ENCODE measurements at regions not wholly inside any gene's neighbourhood (a gene's known extent, or its start where the extent isn't known, plus 50 kb on each side); places are given as distances from the start of the nearest gene placed in this dataset.

DNA sequence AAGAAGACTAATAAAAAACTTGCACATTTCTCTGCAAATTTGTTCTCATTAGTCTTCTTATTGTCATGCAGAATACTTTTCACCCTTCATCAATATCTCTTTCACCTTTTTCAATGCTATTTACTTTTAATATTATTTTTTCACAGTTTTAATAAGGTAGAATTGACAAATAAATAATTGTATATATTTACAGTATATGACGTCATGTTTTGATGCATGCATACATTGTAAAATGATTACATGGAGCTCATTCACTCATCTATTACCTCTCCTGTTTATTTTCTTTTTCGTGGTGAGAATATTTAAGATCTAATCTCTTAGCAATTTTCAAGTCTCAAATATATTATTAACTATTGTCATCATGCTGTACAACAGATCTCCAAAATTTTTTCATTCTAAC, 658.2 kb upstream of the MKI67 start:
- H3K4me1 Mint-ChIP-seq (ENCODE audit: low read depth) = no peaks in the 10 kb centered on the region
- H3K4me3 Mint-ChIP-seq = no peak overlapping the region
- no peak overlapping the region for H3K27ac Mint-ChIP-seq
- H3K36me3 Mint-ChIP-seq (ENCODE audit: low read depth) = no peaks in the 10 kb centered on the region
- DNase-seq = no peak
- peaks cover 6% of the 10 kb centered on the region for H3K27me3 Mint-ChIP-seq
- no peaks in the 10 kb centered on the region for H3K9me3 Mint-ChIP-seq

DNA sequence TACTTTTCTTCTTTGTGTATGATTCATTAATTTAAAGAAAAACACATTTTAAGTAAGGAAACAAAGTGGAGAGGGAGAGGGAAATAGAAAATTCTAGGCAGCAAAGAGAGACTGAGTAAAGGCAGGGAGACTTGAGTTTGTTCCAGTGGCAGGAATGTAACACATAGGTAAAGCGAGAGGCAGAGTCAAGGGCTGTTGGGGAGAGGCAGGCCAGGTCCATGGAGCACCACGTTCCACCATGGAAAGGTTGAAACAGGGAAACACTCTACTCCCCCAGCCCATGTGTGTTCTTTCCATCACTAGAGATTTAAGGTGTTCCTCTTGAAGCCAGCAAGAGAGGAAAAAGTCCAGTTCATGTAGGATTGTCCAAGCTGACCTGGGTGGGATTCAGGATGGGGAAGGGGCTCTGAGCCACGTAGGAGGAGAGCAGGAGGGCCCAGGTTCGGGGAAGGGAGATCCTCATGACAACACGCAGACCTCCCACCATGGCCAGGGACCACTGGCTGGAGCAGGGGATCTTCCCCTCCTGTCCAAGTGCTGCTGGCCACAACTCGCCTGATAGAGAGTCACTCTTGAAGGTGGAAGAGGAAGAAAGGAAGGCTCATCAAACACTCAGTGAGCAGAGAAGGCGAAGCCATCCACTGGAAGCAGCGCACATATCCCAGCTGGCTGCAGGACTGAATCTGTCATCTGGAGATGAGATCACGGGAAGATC, 666.4 kb upstream of the MKI67 start:
- H3K27ac Mint-ChIP-seq = no peak overlapping the region
- no peaks in the 10 kb centered on the region for H3K27me3 Mint-ChIP-seq
- no peak overlapping the region for H3K4me3 Mint-ChIP-seq
- no peaks in the 10 kb centered on the region for H3K9me3 Mint-ChIP-seq
- H3K4me1 Mint-ChIP-seq (ENCODE audit: low read depth) = no peaks in the 10 kb centered on the region
- no peaks in the 10 kb centered on the region for H3K36me3 Mint-ChIP-seq (ENCODE audit: low read depth)
- DNase-seq = no peak

DNA sequence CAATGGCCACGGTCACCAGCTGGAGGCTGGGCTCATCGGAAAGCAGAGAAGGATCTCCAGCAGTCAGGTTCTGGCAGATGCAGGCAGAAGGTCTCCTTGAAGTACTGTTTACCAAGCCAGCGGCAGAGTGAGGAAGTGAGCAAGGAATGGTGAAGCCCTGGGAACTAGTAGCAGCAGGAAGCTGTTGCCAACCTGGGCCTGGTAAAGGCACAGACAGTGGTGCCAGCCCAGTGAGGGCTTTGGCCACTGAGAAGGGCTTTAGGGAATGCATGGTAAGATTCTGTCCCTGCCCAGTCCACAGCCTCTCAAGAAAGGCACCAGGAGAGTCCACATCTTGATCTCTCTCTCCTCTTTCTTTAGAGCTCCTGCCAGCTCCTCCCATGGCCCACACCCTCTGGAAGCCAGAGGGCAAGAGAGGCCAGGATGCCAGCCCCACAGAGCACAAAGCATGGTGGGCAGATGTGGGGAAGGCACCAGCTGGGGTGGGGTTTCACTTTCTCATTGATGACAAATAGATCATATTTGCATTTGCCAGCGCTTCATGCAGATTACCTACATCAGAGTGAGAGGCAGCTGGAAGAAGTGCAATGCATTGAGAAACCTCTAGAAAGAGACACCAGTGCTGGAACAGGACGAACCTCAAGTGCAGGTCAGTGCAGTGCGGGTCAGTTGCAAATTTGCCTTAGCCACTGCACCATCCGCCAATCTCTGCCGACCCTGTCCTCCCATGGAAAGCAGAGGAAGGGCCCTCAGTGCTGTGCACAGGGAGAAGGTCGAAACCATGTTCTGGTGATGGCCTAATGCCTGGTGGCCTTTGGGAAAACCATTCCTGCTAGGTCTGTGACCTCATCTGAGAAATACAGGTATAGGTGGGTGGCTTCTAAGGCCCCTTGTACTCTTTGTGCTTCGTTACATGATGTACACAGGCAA, 667.8 kb upstream of the MKI67 start:
- Mint-ChIP-seq H3K4me3 (no peak overlapping the region), H3K36me3 (ENCODE audit: low read depth) (no peaks in the 10 kb centered on the region), H3K4me1 (ENCODE audit: low read depth) (no peaks in the 10 kb centered on the region), H3K9me3 (peaks cover 2% of the 10 kb centered on the region), H3K27me3 (no peaks in the 10 kb centered on the region), H3K27ac (no peak overlapping the region)
- DNase-seq = no peak

DNA sequence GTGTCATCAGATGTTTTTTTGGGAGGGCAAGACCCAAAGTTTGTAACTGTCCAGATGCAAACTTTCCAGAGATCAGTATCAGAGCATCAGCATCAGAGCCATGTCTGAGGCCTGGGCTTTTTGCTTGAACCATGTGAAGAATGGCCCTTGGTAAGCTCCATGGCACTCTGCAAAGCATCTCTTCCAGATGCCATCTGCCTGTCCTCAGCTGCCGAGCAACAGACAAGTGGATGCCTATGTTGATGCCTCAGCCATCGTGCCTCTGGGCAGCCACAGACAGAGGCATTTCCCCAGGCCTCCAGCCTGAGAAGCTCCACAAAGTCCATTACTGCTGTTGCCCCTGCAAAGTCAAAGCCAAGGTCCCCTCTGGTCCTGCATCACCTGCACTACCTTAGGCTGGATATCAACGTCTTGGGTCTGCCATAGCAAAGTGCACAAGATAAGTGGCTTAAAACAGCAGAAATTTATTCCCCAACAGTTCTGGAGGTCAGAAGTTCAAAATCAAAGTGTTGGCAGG, 670.2 kb upstream of the MKI67 start:
- Mint-ChIP-seq H3K9me3 (peaks cover 2% of the 10 kb centered on the region), H3K27me3 (no peaks in the 10 kb centered on the region), H3K36me3 (ENCODE audit: low read depth) (no peaks in the 10 kb centered on the region), H3K4me1 (ENCODE audit: low read depth) (no peaks in the 10 kb centered on the region), H3K4me3 (no peak overlapping the region), H3K27ac (no peak overlapping the region)
- no peak for DNase-seq

DNA sequence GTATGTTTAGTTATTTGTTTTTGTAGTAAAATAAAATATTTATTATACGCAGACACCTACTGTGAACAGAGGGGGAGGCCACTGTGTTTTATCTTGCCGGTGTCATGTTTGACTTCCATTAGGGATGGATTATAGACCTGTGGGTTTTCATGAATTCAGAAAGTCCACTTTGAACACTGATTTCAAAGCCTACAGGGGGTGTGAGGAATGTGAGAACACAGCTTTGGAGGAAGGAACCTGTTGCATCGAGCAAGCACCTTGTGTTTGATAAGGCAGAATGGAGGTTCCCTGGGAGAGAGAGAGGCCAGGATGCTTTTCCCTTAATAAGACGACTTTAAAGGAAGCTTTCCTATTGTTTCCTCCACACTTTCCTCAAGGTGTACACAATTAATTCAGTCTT, 665.0 kb upstream of the MGMT start:
- DNase-seq = no peak
- peaks cover 2% of the 10 kb centered on the region for H3K9me3 Mint-ChIP-seq
- H3K4me3 Mint-ChIP-seq = no peak overlapping the region
- H3K4me1 Mint-ChIP-seq (ENCODE audit: low read depth) = no peaks in the 10 kb centered on the region
- no peaks in the 10 kb centered on the region for H3K27me3 Mint-ChIP-seq
- H3K27ac Mint-ChIP-seq = no peak overlapping the region
- H3K36me3 Mint-ChIP-seq (ENCODE audit: low read depth) = no peaks in the 10 kb centered on the region

DNA sequence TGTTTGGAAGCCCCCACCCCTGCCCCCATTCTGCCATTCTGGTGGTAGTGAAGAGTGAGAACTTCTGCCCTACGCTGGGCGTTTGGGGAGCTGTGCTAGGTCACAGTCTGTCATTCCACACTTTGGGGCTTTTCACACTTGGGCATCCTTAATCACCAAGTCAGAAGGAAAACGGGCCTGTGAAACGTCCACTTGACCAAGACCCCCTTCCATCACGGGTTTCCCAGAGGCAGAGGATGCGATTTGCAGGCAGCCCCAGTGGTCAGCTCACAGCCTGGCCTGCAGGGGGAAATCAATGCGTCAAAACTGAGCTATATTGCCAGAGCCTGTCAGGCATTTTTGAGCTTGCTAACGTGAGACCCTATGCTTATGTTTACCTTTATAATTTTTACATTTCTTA, 663.3 kb upstream of the MGMT start:
- H3K4me3 Mint-ChIP-seq = no peak overlapping the region
- no peak for DNase-seq
- H3K27ac Mint-ChIP-seq = no peak overlapping the region
- H3K36me3 Mint-ChIP-seq (ENCODE audit: low read depth) = no peaks in the 10 kb centered on the region
- no peaks in the 10 kb centered on the region for H3K4me1 Mint-ChIP-seq (ENCODE audit: low read depth)
- H3K27me3 Mint-ChIP-seq = no peaks in the 10 kb centered on the region
- H3K9me3 Mint-ChIP-seq = no peaks in the 10 kb centered on the region

DNA sequence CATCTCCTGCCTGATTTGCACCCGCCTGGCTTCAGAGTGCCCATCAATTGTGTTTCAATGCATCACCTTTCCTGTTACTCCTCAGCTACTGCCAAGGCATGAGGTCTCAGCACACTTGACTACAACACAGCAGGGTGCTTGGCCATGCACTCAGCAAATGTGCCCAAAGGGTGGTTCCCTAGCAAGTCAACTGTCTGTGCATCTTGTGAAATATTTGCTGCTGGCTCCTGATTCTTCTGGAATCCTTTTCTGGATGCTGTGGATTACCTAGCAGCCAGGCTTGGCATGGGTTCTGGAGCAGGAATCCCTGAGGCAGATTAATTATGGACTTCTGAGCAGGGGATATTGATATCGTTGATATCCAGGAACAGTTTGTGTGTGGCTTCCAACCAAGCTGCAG, 662.6 kb upstream of the MGMT start:
- no peak for DNase-seq
- Mint-ChIP-seq H3K9me3 (no peaks in the 10 kb centered on the region), H3K4me1 (ENCODE audit: low read depth) (no peaks in the 10 kb centered on the region), H3K27ac (no peak overlapping the region), H3K4me3 (no peak overlapping the region), H3K27me3 (no peaks in the 10 kb centered on the region), H3K36me3 (ENCODE audit: low read depth) (no peaks in the 10 kb centered on the region)

DNA sequence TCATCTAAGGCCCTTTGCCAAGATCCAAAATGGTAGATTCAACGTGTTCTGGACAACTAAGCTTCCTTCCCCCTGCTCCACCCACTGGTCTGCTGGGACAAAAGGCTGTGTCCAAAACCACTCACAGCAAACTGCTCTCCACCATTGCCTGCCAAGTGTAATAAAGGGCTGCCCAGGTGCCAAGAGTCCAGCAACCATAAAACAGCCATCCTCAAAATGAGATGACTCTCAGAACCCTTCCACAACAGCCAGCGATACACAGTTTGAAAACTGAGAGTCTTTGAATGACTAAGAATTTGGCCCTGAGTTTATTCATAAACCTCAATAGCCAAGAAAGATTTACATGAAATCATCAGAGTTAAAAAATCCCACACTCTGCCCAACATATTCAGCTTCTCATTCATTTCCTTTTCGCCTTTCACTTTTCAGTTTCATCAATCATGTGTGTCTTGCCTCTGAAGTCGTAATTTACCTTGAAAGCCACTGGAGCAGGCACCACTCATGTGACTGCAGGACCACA, 658.1 kb upstream of the MGMT start:
- Mint-ChIP-seq H3K4me1 (ENCODE audit: low read depth) (no peaks in the 10 kb centered on the region), H3K27me3 (peaks cover 3% of the 10 kb centered on the region), H3K4me3 (no peak overlapping the region), H3K27ac (no peak overlapping the region), H3K9me3 (no peaks in the 10 kb centered on the region), H3K36me3 (ENCODE audit: low read depth) (no peaks in the 10 kb centered on the region)
- DNase-seq = no peak

DNA sequence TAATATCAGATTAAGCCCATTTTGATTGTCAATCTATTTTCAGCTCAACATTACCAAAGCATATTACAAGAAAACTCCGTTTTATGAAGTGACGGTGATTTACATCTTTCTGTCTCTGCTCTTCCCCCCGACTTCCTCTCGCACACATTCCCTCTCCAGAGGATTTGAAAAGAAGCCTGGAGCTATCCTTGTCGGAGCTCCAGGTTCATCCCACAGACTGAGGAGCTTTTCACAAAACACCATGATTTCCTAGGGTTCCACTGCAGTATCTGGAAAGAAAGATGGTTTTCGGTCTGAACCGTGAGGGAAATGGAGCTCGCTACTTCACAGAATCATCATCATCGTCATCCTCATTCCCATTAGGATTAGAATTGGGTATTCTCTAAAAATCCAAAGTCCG, 655.5 kb upstream of the MGMT start:
- Mint-ChIP-seq H3K27ac (no peak overlapping the region), H3K4me3 (no peak overlapping the region), H3K27me3 (peaks cover 3% of the 10 kb centered on the region), H3K9me3 (no peaks in the 10 kb centered on the region), H3K36me3 (ENCODE audit: low read depth) (no peaks in the 10 kb centered on the region), H3K4me1 (ENCODE audit: low read depth) (no peaks in the 10 kb centered on the region)
- no peak for DNase-seq

DNA sequence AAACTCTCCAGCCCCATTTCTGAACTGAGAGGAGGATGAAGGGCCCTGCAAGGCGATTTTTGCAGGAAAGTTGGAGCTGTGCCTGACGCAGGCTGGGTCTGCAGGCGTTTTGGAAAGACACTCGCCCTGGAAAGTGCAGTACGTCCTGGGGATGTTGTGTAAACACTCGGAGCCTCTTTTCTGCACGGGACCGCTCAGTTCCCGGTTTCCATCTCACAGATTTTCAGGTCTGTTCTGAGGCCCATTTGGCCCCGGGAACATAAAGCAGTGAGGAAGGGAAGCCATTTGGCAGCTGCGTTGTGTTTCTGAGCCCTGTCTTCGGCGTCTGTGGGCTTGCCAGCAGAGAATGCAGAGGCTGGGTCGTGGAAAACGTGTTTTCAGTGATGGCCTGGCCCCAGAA, 655.0 kb upstream of the MGMT start:
- Mint-ChIP-seq H3K9me3 (no peaks in the 10 kb centered on the region), H3K27ac (no peak overlapping the region), H3K27me3 (peaks cover 3% of the 10 kb centered on the region), H3K4me1 (ENCODE audit: low read depth) (no peaks in the 10 kb centered on the region), H3K4me3 (no peak overlapping the region), H3K36me3 (ENCODE audit: low read depth) (no peaks in the 10 kb centered on the region)
- no peak for DNase-seq

DNA sequence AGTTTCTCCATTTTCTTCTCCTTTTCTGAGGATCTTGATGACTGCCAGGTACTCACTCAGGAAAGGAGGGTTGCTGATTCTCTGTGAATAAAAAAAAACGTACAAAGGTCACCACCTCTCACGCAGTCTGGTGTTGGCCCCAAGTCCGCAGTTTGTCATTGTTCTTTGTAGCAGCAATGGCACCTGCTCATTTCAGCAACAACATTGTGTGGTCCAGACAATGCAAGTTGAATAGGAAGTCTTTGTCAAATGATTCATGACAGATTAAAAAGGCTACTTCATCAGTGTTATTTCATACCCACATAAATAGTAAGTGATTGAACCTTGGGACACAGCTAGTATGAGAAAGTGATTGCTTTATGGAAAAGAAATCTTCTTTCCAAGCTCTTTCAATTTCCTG, 653.5 kb upstream of the MGMT start:
- Mint-ChIP-seq H3K4me3 (no peak overlapping the region), H3K27me3 (peaks cover 3% of the 10 kb centered on the region), H3K27ac (no peak overlapping the region), H3K9me3 (no peaks in the 10 kb centered on the region), H3K4me1 (ENCODE audit: low read depth) (no peaks in the 10 kb centered on the region), H3K36me3 (ENCODE audit: low read depth) (no peaks in the 10 kb centered on the region)
- DNase-seq = no peak

DNA sequence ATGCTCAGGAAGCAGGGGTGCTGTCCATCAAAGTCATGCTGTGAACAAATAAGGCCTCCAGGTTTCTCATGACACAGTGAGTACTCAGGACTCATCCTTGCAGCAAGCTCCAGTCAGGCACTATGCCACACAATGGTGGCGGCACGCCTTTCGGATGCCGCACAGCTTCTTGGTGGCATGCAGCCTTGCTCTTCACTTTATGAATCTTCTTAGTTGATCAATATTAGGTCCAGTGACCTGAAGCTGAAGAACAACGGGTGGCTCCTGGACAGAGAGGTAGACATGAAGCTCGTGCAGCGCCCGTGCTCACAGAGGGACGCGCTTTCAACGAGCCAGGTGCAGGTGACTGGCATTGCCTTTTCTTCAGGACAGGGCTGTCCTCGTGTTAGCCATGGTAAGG, 653.0 kb upstream of the MGMT start:
- H3K27me3 Mint-ChIP-seq = peaks cover 3% of the 10 kb centered on the region
- DNase-seq = no peak
- no peaks in the 10 kb centered on the region for H3K9me3 Mint-ChIP-seq
- no peak overlapping the region for H3K4me3 Mint-ChIP-seq
- no peaks in the 10 kb centered on the region for H3K4me1 Mint-ChIP-seq (ENCODE audit: low read depth)
- no peaks in the 10 kb centered on the region for H3K36me3 Mint-ChIP-seq (ENCODE audit: low read depth)
- H3K27ac Mint-ChIP-seq = no peak overlapping the region

DNA sequence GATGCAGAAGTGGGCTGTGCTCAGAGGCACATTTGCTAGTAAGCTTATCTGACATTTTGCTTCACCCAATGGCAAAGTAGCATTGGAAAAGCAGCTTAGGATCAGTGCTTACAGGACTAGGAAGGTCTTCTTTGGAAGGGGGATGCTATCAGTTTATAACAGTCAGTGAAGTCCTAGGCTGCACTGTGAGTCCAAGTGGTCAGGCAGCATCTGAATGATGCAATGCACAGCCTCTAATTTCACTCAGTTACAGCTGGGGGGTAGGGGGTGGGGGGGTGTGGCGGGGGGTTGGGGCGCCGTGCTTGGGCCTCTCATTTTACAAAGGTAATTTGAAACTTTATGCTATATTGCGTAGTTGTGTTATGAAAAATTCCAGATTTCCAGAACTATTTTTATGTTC, 652.3 kb upstream of the MGMT start:
- no peaks in the 10 kb centered on the region for H3K36me3 Mint-ChIP-seq (ENCODE audit: low read depth)
- no peaks in the 10 kb centered on the region for H3K9me3 Mint-ChIP-seq
- H3K4me3 Mint-ChIP-seq = no peak overlapping the region
- H3K4me1 Mint-ChIP-seq (ENCODE audit: low read depth) = no peaks in the 10 kb centered on the region
- peaks cover 3% of the 10 kb centered on the region for H3K27me3 Mint-ChIP-seq
- no peak for DNase-seq
- no peak overlapping the region for H3K27ac Mint-ChIP-seq

DNA sequence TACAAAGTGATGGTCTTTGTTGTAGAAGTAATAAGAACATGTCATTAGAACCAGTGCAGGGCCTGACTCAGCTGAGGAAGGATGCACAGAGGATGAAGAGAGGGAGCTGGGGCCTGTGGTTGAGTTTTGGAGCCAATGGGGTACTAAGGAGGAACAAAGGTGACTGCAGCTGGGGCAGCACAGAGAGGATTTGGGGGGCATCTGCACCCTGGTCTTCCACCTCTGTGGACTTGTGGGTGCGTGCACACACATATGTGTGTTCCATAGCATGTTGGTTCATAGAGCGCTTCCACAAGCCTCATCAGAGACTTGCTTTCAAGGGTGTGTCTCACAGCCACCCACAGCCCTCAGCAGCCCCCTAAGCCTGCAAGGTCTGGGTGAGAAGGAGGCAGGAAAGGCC, 650.3 kb upstream of the MGMT start:
- DNase-seq = no peak
- Mint-ChIP-seq H3K27ac (no peak overlapping the region), H3K36me3 (ENCODE audit: low read depth) (no peaks in the 10 kb centered on the region), H3K4me1 (ENCODE audit: low read depth) (no peaks in the 10 kb centered on the region), H3K9me3 (no peaks in the 10 kb centered on the region), H3K4me3 (no peak overlapping the region), H3K27me3 (peaks cover under 1% of the 10 kb centered on the region)

DNA sequence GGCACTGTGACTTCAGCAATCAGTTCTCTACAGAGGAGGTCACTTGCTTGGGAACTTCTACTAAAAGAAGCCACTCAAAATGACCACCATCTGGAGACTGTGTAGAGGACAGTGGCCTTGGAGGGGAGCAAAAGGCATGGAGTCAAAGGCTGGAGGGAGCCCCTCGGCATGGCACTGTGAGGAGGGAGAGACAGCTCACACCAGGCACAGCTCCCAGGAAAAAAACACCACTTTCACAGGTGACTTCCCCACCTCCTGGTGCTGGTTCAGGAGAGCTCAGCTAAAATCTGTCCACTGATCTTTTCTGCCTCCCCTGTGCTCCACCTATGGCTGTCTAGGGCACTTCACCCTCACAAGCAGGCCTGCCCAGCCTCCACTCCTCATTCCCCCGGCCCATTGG, 649.4 kb upstream of the MGMT start:
- H3K27me3 Mint-ChIP-seq = no peaks in the 10 kb centered on the region
- H3K9me3 Mint-ChIP-seq = no peaks in the 10 kb centered on the region
- H3K27ac Mint-ChIP-seq = no peak overlapping the region
- no peak overlapping the region for H3K4me3 Mint-ChIP-seq
- H3K36me3 Mint-ChIP-seq (ENCODE audit: low read depth) = no peaks in the 10 kb centered on the region
- no peak for DNase-seq
- no peaks in the 10 kb centered on the region for H3K4me1 Mint-ChIP-seq (ENCODE audit: low read depth)

Measured in activated T-cell treated with anti-CD3 and anti-CD28 coated beads, Interleukin-2, amount 50 U/mL, for 24 hours (primary cell).